SK-N-SH (cell line): ENCODE measurements at regions not wholly inside any gene's neighbourhood (a gene's known extent, or its start where the extent isn't known, plus 50 kb on each side); places are given as distances from the start of the nearest gene placed in this dataset.

Experiments used
- CTCF ChIP-seq: fragments of 200-600 bp; sonication (generic); IDR thresholded peaks from 2 replicates; pipeline ENCODE4 v1.6.1; 2017; ENCODE audit warnings: antibody characterized with exemption, mild to moderate bottlenecking, moderate library complexity
- ELF1 ChIP-seq: IDR thresholded peaks from 2 replicates; pipeline ENCODE4 v1.4.0; 2012
- EZH2phosphoT487 ChIP-seq: fragments of 200-600 bp; sonication (generic); IDR thresholded peaks from 2 replicates; pipeline ENCODE4 v1.6.1; 2017; ENCODE audit warnings: low read depth, mixed run types, mild to moderate bottlenecking, antibody characterized with exemption, moderate library complexity, borderline replicate concordance
- MAX ChIP-seq: IDR thresholded peaks from 2 replicates; pipeline ENCODE4 v1.4.0; 2012; ENCODE audit warnings: low read depth
- MEF2A ChIP-seq: IDR thresholded peaks from 2 replicates; pipeline ENCODE4 v1.4.0; 2012; ENCODE audit warnings: low read depth, borderline replicate concordance
- MXI1 ChIP-seq: IDR thresholded peaks from 2 replicates; pipeline ENCODE4 v1.6.1; 2012; ENCODE audit warnings: mild to moderate bottlenecking, low read depth, low read length, improper control_type of control experiment
- NFIC ChIP-seq: IDR thresholded peaks from 2 replicates; pipeline ENCODE4 v1.4.0; 2012; ENCODE audit warnings: borderline replicate concordance
- POLR2AphosphoS5 ChIP-seq: IDR thresholded peaks from 2 replicates; pipeline ENCODE4 v1.6.1; 2012; ENCODE audit warnings: low read depth, low read length
- TAF1 ChIP-seq: IDR thresholded peaks from 2 replicates; pipeline ENCODE4 v1.6.1; 2012; ENCODE audit warnings: low read depth, mild to moderate bottlenecking, low read length, moderate library complexity, borderline replicate concordance
- TF ChIP-seq, protein P1 (sequence below): fragments of 150-350 bp; IDR thresholded peaks from 2 replicates; pipeline ENCODE4 v1.6.1; 2016; ENCODE audit warnings: mild to moderate bottlenecking, low read depth, low read length
- TF ChIP-seq, protein P2 (sequence below): IDR thresholded peaks from 2 replicates; pipeline ENCODE4 v1.4.0; 2012; ENCODE audit warnings: low read depth, borderline replicate concordance

GRCh38 chr13:44317752-44318151 is 55.9 kb upstream of the SERP2 start:
- TF ChIP-seq ELF1, result no peak
- TF ChIP-seq NFIC, result no peak; the same call in 1 of the 2 replicates
- TF ChIP-seq EZH2phosphoT487, result no peak
- TF ChIP-seq, protein P1, sequence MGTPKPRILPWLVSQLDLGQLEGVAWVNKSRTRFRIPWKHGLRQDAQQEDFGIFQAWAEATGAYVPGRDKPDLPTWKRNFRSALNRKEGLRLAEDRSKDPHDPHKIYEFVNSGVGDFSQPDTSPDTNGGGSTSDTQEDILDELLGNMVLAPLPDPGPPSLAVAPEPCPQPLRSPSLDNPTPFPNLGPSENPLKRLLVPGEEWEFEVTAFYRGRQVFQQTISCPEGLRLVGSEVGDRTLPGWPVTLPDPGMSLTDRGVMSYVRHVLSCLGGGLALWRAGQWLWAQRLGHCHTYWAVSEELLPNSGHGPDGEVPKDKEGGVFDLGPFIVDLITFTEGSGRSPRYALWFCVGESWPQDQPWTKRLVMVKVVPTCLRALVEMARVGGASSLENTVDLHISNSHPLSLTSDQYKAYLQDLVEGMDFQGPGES, result no peak
- TF ChIP-seq, protein P2, sequence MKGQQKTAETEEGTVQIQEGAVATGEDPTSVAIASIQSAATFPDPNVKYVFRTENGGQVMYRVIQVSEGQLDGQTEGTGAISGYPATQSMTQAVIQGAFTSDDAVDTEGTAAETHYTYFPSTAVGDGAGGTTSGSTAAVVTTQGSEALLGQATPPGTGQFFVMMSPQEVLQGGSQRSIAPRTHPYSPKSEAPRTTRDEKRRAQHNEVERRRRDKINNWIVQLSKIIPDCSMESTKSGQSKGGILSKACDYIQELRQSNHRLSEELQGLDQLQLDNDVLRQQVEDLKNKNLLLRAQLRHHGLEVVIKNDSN, result no peak
- no peak for TF ChIP-seq CTCF
- no peak for TF ChIP-seq MEF2A
- TF ChIP-seq MXI1, result no peak
- TF ChIP-seq POLR2AphosphoS5, result no peak
- TF ChIP-seq MAX, result no peak
- no peak for TF ChIP-seq TAF1
